Left lung (tissue), 4 donors: ENCODE measurements at regions not wholly inside any gene's neighbourhood (a gene's known extent, or its start where the extent isn't known, plus 50 kb on each side); places are given as distances from the start of the nearest gene placed in this dataset.

Experiments used
- ATAC-seq: fragments of 200-7000 bp; cut with Tn5 transposase; one replicate; pipeline ENCODE4 v1.9.1; 2020; ENCODE audit warnings: moderate library complexity
- DNase-seq, 4 donors: peaks; one replicate each; pipeline ENCODE4 v3.0.0-alpha.2; 2013 to 2020
- H3K27ac ChIP-seq, 2 donors: fragments of 200-600 bp; sonication (generic) in 1 of 2; one replicate each; pipeline versions ENCODE4 v1.5.0 to v1.8.0; 2020 to 2021
- H3K27me3 ChIP-seq, 2 donors: fragments of 200-600 bp; sonication (generic) in 1 of 2; one replicate each; pipeline versions ENCODE4 v1.5.0 to v1.8.0; 2020 to 2021
- H3K36me3 ChIP-seq, 2 donors: fragments of 200-600 bp; sonication (generic) in 1 of 2; one replicate each; pipeline versions ENCODE4 v1.5.0 to v1.8.0; 2020 to 2021
- H3K4me1 ChIP-seq, 2 donors: fragments of 200-600 bp; one replicate each; pipeline ENCODE4 v1.8.0; 2021
- H3K4me3 ChIP-seq, 2 donors: fragments of 200-600 bp; sonication (generic) in 1 of 2; one replicate each; pipeline versions ENCODE4 v1.5.0 to v1.8.0; 2020 to 2021; ENCODE audit warnings: mild to moderate bottlenecking in 1 of 2
- H3K9me3 ChIP-seq, 2 donors: fragments of 200-600 bp; sonication (generic) in 1 of 2; one replicate each; pipeline versions ENCODE4 v1.5.0 to v1.8.0; 2020 to 2021
- CTCF ChIP-seq, 2 donors: fragments of 200-600 bp; sonication (generic) in 1 of 2; IDR thresholded peaks; one replicate each; pipeline versions ENCODE4 v1.5.0 to v1.8.0; 2021; ENCODE audit warnings: antibody characterized with exemption in 2 of 2
- intact Hi-C, 2 donors: fragments of 100-400 bp; cut with DNase I; formaldehyde crosslinking; loops; one replicate each; pipeline versions ENCODE4 v1.11.2 to v1.14.2; 2022
- donor health status: DM: no; HTN: yes; CAD: no.
- donor health status: DM: no; HTN: no; CAD: no.

GRCh38 chr3:180223268-180223667, 186.5 kb upstream of the PEX5L start:
- no peak for TF ChIP-seq CTCF (IDR thresholded peaks at IDR 0.05)
- no peaks in the 10 kb centered on the region for H3K27me3 ChIP-seq
- H3K27ac ChIP-seq: no peak overlapping the region
- H3K36me3 ChIP-seq: no peaks in the 10 kb centered on the region
- intact Hi-C loops: no loop called here
- H3K4me3 ChIP-seq: no peak overlapping the region
- H3K9me3 ChIP-seq: peaks cover 0 to 24% of the 10 kb centered on the region in 2 donors
- no peaks in the 10 kb centered on the region for H3K4me1 ChIP-seq
- no peak for DNase-seq
- ATAC-seq: no peak

- DNase-seq: no peak
- Histone ChIP-seq H3K9me3 (peaks cover 0 to 70% of the 10 kb centered on the region in 2 donors), H3K36me3 (no peaks in the 10 kb centered on the region), H3K27me3 (no peaks in the 10 kb centered on the region), H3K4me3 (no peak overlapping the region), H3K27ac (no peak overlapping the region), H3K4me1 (no peaks in the 10 kb centered on the region)
- no peak for TF ChIP-seq CTCF (IDR thresholded peaks at IDR 0.05)
- intact Hi-C loops: no loop called here
- ATAC-seq: no peak
Measured at GRCh38 chr3:180229113-180229512, 192.4 kb upstream of the PEX5L start.

GRCh38 chr3:180239939-180240338, 203.2 kb upstream of the PEX5L start:
- Histone ChIP-seq H3K4me3 (no peak overlapping the region), H3K36me3 (no peaks in the 10 kb centered on the region), H3K27me3 (no peaks in the 10 kb centered on the region), H3K27ac (no peak overlapping the region), H3K4me1 (no peaks in the 10 kb centered on the region), H3K9me3 (peaks cover 0 to 10% of the 10 kb centered on the region in 2 donors)
- TF ChIP-seq CTCF (IDR thresholded peaks at IDR 0.05): no peak
- intact Hi-C loops: no loop called here
- ATAC-seq (no peak), DNase-seq (no peak)

GRCh38 chr3:180246688-180247195, 210.0 kb upstream of the PEX5L start:
- DNase-seq: no peak
- no peak for ATAC-seq
- H3K9me3 ChIP-seq: peaks cover 0 to 2% of the 10 kb centered on the region in 2 donors
- no peak overlapping the region for H3K4me3 ChIP-seq
- no peaks in the 10 kb centered on the region for H3K4me1 ChIP-seq
- no peaks in the 10 kb centered on the region for H3K36me3 ChIP-seq
- no peak for TF ChIP-seq CTCF (IDR thresholded peaks at IDR 0.05)
- intact Hi-C loops: no loop called here
- no peaks in the 10 kb centered on the region for H3K27me3 ChIP-seq
- no peak overlapping the region for H3K27ac ChIP-seq

- no peaks in the 10 kb centered on the region for H3K4me1 ChIP-seq
- intact Hi-C loops: no loop called here
- peaks cover 0 to 2% of the 10 kb centered on the region in 2 donors for H3K9me3 ChIP-seq
- TF ChIP-seq CTCF (IDR thresholded peaks at IDR 0.05): no peak
- DNase-seq: no peak
- no peak overlapping the region for H3K27ac ChIP-seq
- no peaks in the 10 kb centered on the region for H3K36me3 ChIP-seq
- no peaks in the 10 kb centered on the region for H3K27me3 ChIP-seq
- no peak overlapping the region for H3K4me3 ChIP-seq
- no peak for ATAC-seq
Measured at GRCh38 chr3:180250172-180250571, 213.4 kb upstream of the PEX5L start.
